Kidney epithelial cell (primary cell): ENCODE measurements at regions not wholly inside any gene's neighbourhood (a gene's known extent, or its start where the extent isn't known, plus 50 kb on each side); places are given as distances from the start of the nearest gene placed in this dataset.

ENCODE experiments used
- DNase-seq: peaks from one replicate; pipeline ENCODE4 v3.0.0-alpha.2; 2010; ENCODE audit warnings: low read depth
- H3K27me3 ChIP-seq: 2 replicates; pipeline ENCODE4 v1.6.0; 2011; ENCODE audit warnings: low read length; ENCODE audit not compliant: control insufficient read depth, insufficient read depth
- H3K36me3 ChIP-seq: 2 replicates; pipeline ENCODE4 v1.5.1; 2011; ENCODE audit warnings: low read length; ENCODE audit not compliant: control insufficient read depth, insufficient read depth
- H3K4me3 ChIP-seq: 2 replicates; pipeline ENCODE4 v1.5.1; 2011; ENCODE audit warnings: low read depth, mild to moderate bottlenecking, control low read depth, low read length
- CTCF ChIP-seq: IDR thresholded peaks from 2 replicates; pipeline ENCODE4 v1.5.1; 2011; ENCODE audit warnings: mild to moderate bottlenecking, moderate library complexity, low read length, control low read depth, inconsistent platforms; ENCODE audit not compliant: insufficient read depth, poor library complexity, severe bottlenecking

DNA sequence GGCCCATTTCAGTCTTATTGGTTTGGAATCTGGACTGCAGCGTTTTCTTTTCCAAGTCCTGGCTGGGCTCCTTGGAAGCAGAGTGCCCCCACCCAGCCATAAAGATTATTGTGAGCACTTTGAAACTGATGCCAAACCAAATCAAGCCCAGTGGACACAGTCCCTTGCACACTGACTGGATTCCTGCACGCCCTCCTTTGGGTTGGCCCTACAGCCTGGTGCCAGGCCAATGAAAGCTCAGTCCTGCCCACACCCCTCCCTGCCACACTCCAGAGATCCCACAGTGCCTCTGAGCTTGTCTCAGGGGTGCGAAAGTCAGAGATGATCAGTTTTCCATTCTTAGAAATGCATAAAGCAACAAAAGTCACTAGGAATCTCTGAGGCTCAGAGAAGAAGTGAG lies 181.9 kb downstream of the CETN3 start:
- no peaks in the 10 kb centered on the region for H3K27me3 ChIP-seq
- no peak for TF ChIP-seq CTCF
- DNase-seq: no peak
- no peaks in the 10 kb centered on the region for H3K36me3 ChIP-seq
- no peak overlapping the region for H3K4me3 ChIP-seq

- no peak overlapping the region for H3K4me3 ChIP-seq
- H3K27me3 ChIP-seq: no peaks in the 10 kb centered on the region
- no peak for DNase-seq
- no peaks in the 10 kb centered on the region for H3K36me3 ChIP-seq
- no peak for TF ChIP-seq CTCF
Measured at GRCh38 chr5:90226433-90227099, 183.0 kb downstream of the CETN3 start.

DNA sequence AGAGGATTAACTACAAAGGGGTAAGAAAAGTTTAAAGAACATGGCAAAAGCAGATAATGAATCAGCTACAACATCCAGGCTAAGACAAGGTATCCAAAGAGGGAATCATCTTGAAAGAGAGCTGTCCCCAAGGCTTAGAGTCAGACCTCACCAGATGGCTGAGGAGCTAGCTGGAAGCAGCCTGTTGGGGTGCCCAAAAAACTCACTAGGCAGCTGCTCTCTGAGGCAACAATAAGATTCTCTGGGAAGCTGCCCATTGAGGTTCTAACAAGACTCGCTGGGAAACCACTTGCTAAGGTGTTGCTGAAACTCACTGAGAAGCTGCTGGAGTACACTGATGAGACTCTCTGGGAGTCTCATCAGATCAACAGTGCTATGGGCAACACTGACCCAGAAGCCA lies 185.2 kb downstream of the CETN3 start:
- Histone ChIP-seq H3K36me3 (no peaks in the 10 kb centered on the region), H3K4me3 (no peak overlapping the region), H3K27me3 (no peaks in the 10 kb centered on the region)
- DNase-seq: no peak
- no peak for TF ChIP-seq CTCF

DNA sequence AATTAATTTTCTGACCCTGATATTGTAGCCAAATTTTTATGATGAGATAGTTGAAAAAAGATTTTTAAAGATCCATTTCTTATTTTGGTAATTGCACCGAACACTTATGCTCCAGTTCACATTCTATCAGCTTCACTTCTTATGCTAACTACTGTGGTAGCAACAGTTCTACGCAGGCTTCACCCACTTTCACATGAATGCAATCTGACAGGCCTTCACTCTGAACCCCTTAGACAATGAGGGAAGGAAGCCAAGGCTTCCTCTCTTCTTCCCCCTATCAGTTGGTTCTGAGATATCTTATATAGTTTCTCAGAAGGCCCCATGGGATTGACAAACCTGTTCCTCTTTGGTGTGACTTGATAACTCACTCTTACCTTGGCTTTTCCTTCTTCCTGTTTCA lies 185.8 kb downstream of the CETN3 start:
- no peaks in the 10 kb centered on the region for H3K27me3 ChIP-seq
- no peak for TF ChIP-seq CTCF
- no peak for DNase-seq
- H3K36me3 ChIP-seq: no peaks in the 10 kb centered on the region
- H3K4me3 ChIP-seq: no peak overlapping the region

- Histone ChIP-seq H3K27me3 (no peaks in the 10 kb centered on the region), H3K4me3 (no peak overlapping the region), H3K36me3 (no peaks in the 10 kb centered on the region)
- no peak for TF ChIP-seq CTCF
- DNase-seq: no peak
Measured at GRCh38 chr5:90221951-90222350, 187.6 kb downstream of the CETN3 start.

- TF ChIP-seq CTCF: no peak
- no peak for DNase-seq
- no peaks in the 10 kb centered on the region for H3K36me3 ChIP-seq
Measured at GRCh38 chr5:90220554-90220953, 189.0 kb downstream of the CETN3 start.

More at GRCh38 chr5:90220554-90220953, 189.0 kb downstream of the CETN3 start:
- no peaks in the 10 kb centered on the region for H3K27me3 ChIP-seq
- H3K4me3 ChIP-seq: no peak overlapping the region
